H1 (cell line): ENCODE measurements at regions not wholly inside any gene's neighbourhood (a gene's known extent, or its start where the extent isn't known, plus 50 kb on each side); places are given as distances from the start of the nearest gene placed in this dataset.

Experiments used
- EZH2 ChIP-seq: fragments of 200-600 bp; sonication (generic); IDR thresholded peaks from 2 replicates; pipeline ENCODE4 v1.7.1; 2012; ENCODE audit warnings: low read depth, mild to moderate bottlenecking, moderate library complexity, low read length, inconsistent platforms; ENCODE audit not compliant: severe bottlenecking
- RBBP5 ChIP-seq: IDR thresholded peaks from 2 replicates; pipeline ENCODE4 v1.7.1; 2012; ENCODE audit warnings: low read depth, mild to moderate bottlenecking, inconsistent platforms, low read length, moderate library complexity, borderline replicate concordance
- SP1 ChIP-seq: IDR thresholded peaks from 2 replicates; pipeline ENCODE4 v1.6.1; 2011; ENCODE audit warnings: low read depth, low read length
- TF ChIP-seq, protein P1 (sequence below): fragments of 300-600 bp; sonication (generic); IDR thresholded peaks from 2 replicates; pipeline ENCODE4 v1.7.1; 2012; ENCODE audit warnings: low read length, moderate library complexity, mild to moderate bottlenecking, inconsistent platforms; ENCODE audit not compliant: insufficient replicate concordance

DNA sequence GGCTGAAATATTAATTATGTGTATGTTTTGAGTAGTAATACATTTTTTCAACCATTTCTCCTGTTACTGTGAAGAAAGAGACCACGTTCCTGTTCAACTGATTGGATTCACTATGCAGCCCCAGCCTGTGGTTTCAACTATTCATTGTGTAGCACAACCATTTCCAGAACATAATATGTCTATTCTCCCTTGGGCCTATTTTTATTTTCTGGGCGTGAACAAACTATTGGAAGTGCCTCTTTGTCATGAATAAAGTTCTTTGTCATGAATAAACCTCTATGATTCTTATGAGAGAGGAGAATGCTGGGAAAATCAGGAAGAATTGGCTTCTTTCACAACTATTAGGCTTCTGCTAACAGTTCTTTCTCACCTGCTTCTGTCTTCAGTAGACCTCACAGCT, 152.4 kb downstream of the GNAT3 start (continued):
- TF ChIP-seq, protein P1, sequence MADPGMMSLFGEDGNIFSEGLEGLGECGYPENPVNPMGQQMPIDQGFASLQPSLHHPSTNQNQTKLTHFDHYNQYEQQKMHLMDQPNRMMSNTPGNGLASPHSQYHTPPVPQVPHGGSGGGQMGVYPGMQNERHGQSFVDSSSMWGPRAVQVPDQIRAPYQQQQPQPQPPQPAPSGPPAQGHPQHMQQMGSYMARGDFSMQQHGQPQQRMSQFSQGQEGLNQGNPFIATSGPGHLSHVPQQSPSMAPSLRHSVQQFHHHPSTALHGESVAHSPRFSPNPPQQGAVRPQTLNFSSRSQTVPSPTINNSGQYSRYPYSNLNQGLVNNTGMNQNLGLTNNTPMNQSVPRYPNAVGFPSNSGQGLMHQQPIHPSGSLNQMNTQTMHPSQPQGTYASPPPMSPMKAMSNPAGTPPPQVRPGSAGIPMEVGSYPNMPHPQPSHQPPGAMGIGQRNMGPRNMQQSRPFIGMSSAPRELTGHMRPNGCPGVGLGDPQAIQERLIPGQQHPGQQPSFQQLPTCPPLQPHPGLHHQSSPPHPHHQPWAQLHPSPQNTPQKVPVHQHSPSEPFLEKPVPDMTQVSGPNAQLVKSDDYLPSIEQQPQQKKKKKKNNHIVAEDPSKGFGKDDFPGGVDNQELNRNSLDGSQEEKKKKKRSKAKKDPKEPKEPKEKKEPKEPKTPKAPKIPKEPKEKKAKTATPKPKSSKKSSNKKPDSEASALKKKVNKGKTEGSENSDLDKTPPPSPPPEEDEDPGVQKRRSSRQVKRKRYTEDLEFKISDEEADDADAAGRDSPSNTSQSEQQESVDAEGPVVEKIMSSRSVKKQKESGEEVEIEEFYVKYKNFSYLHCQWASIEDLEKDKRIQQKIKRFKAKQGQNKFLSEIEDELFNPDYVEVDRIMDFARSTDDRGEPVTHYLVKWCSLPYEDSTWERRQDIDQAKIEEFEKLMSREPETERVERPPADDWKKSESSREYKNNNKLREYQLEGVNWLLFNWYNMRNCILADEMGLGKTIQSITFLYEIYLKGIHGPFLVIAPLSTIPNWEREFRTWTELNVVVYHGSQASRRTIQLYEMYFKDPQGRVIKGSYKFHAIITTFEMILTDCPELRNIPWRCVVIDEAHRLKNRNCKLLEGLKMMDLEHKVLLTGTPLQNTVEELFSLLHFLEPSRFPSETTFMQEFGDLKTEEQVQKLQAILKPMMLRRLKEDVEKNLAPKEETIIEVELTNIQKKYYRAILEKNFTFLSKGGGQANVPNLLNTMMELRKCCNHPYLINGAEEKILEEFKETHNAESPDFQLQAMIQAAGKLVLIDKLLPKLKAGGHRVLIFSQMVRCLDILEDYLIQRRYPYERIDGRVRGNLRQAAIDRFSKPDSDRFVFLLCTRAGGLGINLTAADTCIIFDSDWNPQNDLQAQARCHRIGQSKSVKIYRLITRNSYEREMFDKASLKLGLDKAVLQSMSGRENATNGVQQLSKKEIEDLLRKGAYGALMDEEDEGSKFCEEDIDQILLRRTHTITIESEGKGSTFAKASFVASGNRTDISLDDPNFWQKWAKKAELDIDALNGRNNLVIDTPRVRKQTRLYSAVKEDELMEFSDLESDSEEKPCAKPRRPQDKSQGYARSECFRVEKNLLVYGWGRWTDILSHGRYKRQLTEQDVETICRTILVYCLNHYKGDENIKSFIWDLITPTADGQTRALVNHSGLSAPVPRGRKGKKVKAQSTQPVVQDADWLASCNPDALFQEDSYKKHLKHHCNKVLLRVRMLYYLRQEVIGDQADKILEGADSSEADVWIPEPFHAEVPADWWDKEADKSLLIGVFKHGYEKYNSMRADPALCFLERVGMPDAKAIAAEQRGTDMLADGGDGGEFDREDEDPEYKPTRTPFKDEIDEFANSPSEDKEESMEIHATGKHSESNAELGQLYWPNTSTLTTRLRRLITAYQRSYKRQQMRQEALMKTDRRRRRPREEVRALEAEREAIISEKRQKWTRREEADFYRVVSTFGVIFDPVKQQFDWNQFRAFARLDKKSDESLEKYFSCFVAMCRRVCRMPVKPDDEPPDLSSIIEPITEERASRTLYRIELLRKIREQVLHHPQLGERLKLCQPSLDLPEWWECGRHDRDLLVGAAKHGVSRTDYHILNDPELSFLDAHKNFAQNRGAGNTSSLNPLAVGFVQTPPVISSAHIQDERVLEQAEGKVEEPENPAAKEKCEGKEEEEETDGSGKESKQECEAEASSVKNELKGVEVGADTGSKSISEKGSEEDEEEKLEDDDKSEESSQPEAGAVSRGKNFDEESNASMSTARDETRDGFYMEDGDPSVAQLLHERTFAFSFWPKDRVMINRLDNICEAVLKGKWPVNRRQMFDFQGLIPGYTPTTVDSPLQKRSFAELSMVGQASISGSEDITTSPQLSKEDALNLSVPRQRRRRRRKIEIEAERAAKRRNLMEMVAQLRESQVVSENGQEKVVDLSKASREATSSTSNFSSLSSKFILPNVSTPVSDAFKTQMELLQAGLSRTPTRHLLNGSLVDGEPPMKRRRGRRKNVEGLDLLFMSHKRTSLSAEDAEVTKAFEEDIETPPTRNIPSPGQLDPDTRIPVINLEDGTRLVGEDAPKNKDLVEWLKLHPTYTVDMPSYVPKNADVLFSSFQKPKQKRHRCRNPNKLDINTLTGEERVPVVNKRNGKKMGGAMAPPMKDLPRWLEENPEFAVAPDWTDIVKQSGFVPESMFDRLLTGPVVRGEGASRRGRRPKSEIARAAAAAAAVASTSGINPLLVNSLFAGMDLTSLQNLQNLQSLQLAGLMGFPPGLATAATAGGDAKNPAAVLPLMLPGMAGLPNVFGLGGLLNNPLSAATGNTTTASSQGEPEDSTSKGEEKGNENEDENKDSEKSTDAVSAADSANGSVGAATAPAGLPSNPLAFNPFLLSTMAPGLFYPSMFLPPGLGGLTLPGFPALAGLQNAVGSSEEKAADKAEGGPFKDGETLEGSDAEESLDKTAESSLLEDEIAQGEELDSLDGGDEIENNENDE = no peak
- TF ChIP-seq SP1 (no peak), EZH2 (no peak), RBBP5 (no peak)
